MV-4-11 (cell line): ENCODE measurements at regions not wholly inside any gene's neighbourhood (a gene's known extent, or its start where the extent isn't known, plus 50 kb on each side); places are given as distances from the start of the nearest gene placed in this dataset.

Source experiments
- DNase-seq: peaks from one replicate; lab custom pipeline; 2025; lab: John Stamatoyannopoulos, UW

GRCh38 chr10:61841338-61841875, 60.1 kb upstream of the ARID5B start:
- no peak for DNase-seq

GRCh38 chr10:61842755-61843497, 58.6 kb upstream of the ARID5B start:
- DNase-seq: no peak

GRCh38 chr10:61844116-61844822, 57.2 kb upstream of the ARID5B start:
- no peak for DNase-seq

- no peak for DNase-seq
These were observed 56.1 kb upstream of the ARID5B start for GRCh38 chr10:61845196-61845949.

- no peak for DNase-seq
These were observed 55.6 kb upstream of the ARID5B start for GRCh38 chr10:61845950-61846268.

GRCh38 chr10:61846370-61847031, 55.0 kb upstream of the ARID5B start:
- no peak for DNase-seq

GRCh38 chr10:61847087-61847486, 54.4 kb upstream of the ARID5B start:
- no peak for DNase-seq

GRCh38 chr10:61847640-61848039, 53.9 kb upstream of the ARID5B start:
- DNase-seq: no peak

GRCh38 chr10:61850376-61850775, 51.1 kb upstream of the ARID5B start:
- DNase-seq: no peak
